ENCODE measurements at regions not wholly inside any gene's neighbourhood (a gene's known extent, or its start where the extent isn't known, plus 50 kb on each side); places are given as distances from the start of the nearest gene placed in this dataset.

DNA sequence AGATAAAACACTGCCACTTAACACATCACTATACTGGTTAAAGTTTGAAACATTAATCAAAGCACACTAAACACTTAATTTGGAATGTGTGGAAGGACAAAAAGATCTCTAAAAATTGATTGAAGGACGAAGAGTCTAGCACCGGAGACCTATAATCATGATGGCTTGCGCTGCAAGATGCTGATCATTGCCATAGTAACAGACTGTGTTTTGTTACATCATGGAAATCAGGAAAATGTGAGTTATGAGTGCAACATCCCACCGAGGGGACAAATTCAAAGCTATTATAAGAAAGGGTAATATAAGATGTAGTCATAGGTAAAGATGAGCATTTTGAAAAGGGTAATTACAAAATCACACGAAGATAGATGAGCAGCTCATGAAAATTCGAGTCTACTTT, 278.8 kb upstream of the CTNND2 start:
- DNase-seq: no peak
- no peaks in the 10 kb centered on the region for H3K4me1 Mint-ChIP-seq (ENCODE audit: low read depth, unreplicated experiment)
- no peaks in the 10 kb centered on the region for H3K9me3 Mint-ChIP-seq (ENCODE audit: unreplicated experiment)

DNA sequence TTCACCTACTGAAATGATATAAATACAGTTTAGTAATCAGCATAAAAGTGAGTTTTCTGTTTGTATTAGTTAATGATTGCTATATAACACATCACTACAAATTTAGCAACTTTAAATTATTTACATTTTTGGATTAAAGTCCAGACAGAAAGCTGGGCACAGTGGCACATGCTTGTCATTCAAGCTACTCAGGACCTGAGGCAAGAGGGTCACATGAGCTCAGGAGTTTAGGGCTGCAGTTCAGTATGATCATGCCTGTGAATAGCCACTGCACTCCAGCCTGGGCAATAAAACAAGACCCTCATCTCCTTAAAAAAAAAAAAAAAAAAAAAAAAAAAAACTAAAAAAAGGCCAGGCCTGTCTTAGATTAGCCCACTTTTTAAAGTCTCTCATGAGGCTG, 273.6 kb upstream of the CTNND2 start:
- DNase-seq: no peak
- no peaks in the 10 kb centered on the region for H3K36me3 Mint-ChIP-seq (ENCODE audit: unreplicated experiment)
- no peaks in the 10 kb centered on the region for H3K4me1 Mint-ChIP-seq (ENCODE audit: low read depth, unreplicated experiment)
- TF ChIP-seq, protein P1, sequence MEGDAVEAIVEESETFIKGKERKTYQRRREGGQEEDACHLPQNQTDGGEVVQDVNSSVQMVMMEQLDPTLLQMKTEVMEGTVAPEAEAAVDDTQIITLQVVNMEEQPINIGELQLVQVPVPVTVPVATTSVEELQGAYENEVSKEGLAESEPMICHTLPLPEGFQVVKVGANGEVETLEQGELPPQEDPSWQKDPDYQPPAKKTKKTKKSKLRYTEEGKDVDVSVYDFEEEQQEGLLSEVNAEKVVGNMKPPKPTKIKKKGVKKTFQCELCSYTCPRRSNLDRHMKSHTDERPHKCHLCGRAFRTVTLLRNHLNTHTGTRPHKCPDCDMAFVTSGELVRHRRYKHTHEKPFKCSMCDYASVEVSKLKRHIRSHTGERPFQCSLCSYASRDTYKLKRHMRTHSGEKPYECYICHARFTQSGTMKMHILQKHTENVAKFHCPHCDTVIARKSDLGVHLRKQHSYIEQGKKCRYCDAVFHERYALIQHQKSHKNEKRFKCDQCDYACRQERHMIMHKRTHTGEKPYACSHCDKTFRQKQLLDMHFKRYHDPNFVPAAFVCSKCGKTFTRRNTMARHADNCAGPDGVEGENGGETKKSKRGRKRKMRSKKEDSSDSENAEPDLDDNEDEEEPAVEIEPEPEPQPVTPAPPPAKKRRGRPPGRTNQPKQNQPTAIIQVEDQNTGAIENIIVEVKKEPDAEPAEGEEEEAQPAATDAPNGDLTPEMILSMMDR (IDR thresholded peaks at IDR 0.05; ENCODE audit: partially characterized antibody, unreplicated experiment): no peak
- no peak overlapping the region for H3K4me3 Mint-ChIP-seq (ENCODE audit: unreplicated experiment)
- H3K27me3 Mint-ChIP-seq (ENCODE audit: unreplicated experiment): no peaks in the 10 kb centered on the region
- no peaks in the 10 kb centered on the region for H3K9me3 Mint-ChIP-seq (ENCODE audit: unreplicated experiment)
- H3K27ac Mint-ChIP-seq (ENCODE audit: unreplicated experiment): no peak overlapping the region

More for the DNA sequence above, 278.8 kb upstream of the CTNND2 start:
- H3K36me3 Mint-ChIP-seq (ENCODE audit: unreplicated experiment): no peaks in the 10 kb centered on the region
- H3K27ac Mint-ChIP-seq (ENCODE audit: unreplicated experiment): no peak overlapping the region
- TF ChIP-seq, protein P1 (IDR thresholded peaks at IDR 0.05; ENCODE audit: partially characterized antibody, unreplicated experiment): no peak
- H3K4me3 Mint-ChIP-seq (ENCODE audit: unreplicated experiment): no peak overlapping the region
- H3K27me3 Mint-ChIP-seq (ENCODE audit: unreplicated experiment): no peaks in the 10 kb centered on the region

DNA sequence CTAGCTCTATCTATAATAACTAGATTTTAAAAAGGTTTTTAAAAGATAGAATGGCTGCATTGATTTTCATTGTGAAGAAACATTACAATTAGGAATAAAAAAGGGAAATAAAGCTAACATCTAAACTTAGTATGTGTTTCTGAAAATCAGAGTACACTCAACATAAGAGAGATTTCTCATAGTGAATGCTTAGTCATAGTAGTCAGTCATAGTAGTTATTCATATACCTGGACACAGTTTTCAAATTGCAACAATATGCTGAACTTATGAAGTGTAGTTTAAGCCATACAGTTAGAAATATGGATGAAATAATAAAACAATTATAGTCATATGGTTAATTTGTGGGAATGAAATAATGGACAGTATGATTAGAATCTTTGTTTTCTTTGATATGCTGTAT, 273.0 kb upstream of the CTNND2 start:
- Mint-ChIP-seq H3K36me3 (ENCODE audit: unreplicated experiment) (no peaks in the 10 kb centered on the region), H3K4me1 (ENCODE audit: low read depth, unreplicated experiment) (no peaks in the 10 kb centered on the region), H3K4me3 (ENCODE audit: unreplicated experiment) (no peak overlapping the region), H3K27me3 (ENCODE audit: unreplicated experiment) (no peaks in the 10 kb centered on the region), H3K9me3 (ENCODE audit: unreplicated experiment) (no peaks in the 10 kb centered on the region), H3K27ac (ENCODE audit: unreplicated experiment) (no peak overlapping the region)
- TF ChIP-seq, protein P1 (IDR thresholded peaks at IDR 0.05; ENCODE audit: partially characterized antibody, unreplicated experiment): no peak
- no peak for DNase-seq

DNA sequence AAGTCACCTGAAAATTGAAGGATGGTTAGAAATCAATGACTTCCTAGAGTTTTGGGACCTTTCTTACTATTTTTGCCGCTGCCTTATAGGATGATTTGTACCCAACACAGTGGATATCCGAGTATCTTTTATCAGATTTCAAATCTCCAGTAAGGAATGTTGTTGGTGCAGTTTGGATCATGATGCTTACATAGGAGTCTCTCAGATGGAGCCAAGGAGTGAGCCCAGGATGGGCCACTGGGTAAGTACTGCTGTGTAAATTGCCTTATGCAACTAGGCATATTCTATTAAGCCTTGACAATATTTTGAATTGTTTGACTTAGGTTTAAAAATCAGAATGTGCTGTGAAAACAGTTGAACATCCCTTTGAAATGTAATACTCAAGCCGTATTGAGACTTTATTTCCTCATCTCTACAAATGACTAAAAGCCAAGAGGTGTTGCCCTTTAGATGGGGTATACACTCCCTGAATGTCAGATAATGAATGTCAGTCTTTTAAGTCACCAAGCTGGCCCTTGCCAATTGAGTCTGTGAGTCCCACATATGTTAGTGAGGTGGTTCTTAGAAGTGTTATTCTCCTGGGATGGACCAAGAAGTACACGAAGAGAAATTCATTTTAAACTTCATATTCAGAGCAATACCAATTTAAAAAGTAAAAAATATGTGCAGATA, 271.8 kb upstream of the CTNND2 start:
- no peak overlapping the region for H3K4me3 Mint-ChIP-seq (ENCODE audit: unreplicated experiment)
- H3K27me3 Mint-ChIP-seq (ENCODE audit: unreplicated experiment): no peaks in the 10 kb centered on the region
- H3K4me1 Mint-ChIP-seq (ENCODE audit: low read depth, unreplicated experiment): no peaks in the 10 kb centered on the region
- H3K9me3 Mint-ChIP-seq (ENCODE audit: unreplicated experiment): no peaks in the 10 kb centered on the region
- TF ChIP-seq, protein P1 (IDR thresholded peaks at IDR 0.05; ENCODE audit: partially characterized antibody, unreplicated experiment): no peak
- DNase-seq: no peak
- H3K27ac Mint-ChIP-seq (ENCODE audit: unreplicated experiment): no peak overlapping the region
- H3K36me3 Mint-ChIP-seq (ENCODE audit: unreplicated experiment): no peaks in the 10 kb centered on the region

DNA sequence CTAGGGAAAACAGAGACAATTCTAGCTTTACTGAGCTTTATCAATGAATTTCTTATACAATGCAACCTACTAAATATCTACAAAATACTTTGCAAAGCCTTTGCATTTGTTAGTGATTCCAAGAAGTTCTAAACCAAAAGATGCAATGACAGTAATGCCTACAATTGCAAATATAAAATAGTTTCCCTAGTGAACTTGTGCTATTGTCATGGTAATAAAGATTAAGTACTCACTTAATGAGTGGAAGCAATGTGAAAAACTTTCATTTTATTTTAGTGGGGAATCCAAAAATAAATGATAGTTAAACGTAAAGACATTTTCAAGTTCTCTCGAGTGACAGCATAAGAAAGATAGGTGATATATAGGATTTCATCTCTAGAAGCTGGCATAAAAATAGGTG, 270.5 kb upstream of the CTNND2 start:
- Mint-ChIP-seq H3K4me1 (ENCODE audit: low read depth, unreplicated experiment) (no peaks in the 10 kb centered on the region), H3K4me3 (ENCODE audit: unreplicated experiment) (no peak overlapping the region), H3K36me3 (ENCODE audit: unreplicated experiment) (no peaks in the 10 kb centered on the region), H3K27me3 (ENCODE audit: unreplicated experiment) (no peaks in the 10 kb centered on the region), H3K27ac (ENCODE audit: unreplicated experiment) (no peak overlapping the region), H3K9me3 (ENCODE audit: unreplicated experiment) (no peaks in the 10 kb centered on the region)
- DNase-seq: no peak
- TF ChIP-seq, protein P1 (IDR thresholded peaks at IDR 0.05; ENCODE audit: partially characterized antibody, unreplicated experiment): no peak
